ENCODE measurements at regions not wholly inside any gene's neighbourhood (a gene's known extent, or its start where the extent isn't known, plus 50 kb on each side); places are given as distances from the start of the nearest gene placed in this dataset.

DNA sequence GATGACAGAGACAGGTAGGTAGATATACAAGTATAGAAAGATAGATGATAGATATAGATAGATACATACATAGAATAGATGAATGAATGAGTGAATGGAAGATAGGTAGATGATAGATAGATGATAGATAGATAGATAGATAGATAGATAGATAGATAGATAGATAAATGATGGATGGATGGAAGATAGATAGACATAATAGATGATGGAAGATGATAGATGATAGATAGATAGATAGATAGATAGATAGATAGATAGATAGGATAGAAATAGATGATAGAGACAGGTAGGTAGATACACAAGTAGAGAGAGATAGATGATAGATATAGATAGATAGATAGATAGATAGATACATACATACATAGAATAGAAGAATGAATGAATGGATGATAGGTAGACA, 510.1 kb upstream of the AUTS2 start:
- Histone ChIP-seq H3K27ac (no peak overlapping the region), H3K27me3 (no peaks in the 10 kb centered on the region), H3K4me1 (no peaks in the 10 kb centered on the region), H3K9me3 (no peaks in the 10 kb centered on the region), H3K4me3 (no peak overlapping the region), H3K36me3 (no peaks in the 10 kb centered on the region)
- TF ChIP-seq, protein P1, sequence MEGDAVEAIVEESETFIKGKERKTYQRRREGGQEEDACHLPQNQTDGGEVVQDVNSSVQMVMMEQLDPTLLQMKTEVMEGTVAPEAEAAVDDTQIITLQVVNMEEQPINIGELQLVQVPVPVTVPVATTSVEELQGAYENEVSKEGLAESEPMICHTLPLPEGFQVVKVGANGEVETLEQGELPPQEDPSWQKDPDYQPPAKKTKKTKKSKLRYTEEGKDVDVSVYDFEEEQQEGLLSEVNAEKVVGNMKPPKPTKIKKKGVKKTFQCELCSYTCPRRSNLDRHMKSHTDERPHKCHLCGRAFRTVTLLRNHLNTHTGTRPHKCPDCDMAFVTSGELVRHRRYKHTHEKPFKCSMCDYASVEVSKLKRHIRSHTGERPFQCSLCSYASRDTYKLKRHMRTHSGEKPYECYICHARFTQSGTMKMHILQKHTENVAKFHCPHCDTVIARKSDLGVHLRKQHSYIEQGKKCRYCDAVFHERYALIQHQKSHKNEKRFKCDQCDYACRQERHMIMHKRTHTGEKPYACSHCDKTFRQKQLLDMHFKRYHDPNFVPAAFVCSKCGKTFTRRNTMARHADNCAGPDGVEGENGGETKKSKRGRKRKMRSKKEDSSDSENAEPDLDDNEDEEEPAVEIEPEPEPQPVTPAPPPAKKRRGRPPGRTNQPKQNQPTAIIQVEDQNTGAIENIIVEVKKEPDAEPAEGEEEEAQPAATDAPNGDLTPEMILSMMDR (IDR thresholded peaks at IDR 0.05) = no peak
- intact Hi-C loops (cut with DNase I; ENCODE audit: low total_unique reads) = no loop called here
- no peak for DNase-seq

DNA sequence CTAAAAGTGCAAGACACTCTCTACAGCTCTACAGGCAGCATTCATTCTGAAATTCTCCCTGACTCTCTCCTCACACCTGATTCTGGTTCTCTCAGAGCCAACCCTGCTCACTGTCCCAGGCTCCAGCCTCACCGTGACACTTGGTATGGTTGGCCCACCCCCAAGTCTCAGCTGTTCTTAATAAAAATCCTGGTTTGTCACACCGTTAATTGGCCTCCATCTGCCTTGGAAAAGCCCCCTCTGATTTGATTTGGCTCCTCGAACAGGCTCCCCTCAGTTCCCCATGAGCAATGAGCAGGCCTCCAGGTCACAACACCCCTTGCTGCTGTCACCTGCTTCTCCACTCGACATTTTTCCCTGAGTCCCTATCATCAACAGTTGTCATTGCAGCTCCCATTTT, 507.3 kb upstream of the AUTS2 start:
- TF ChIP-seq, protein P1 (IDR thresholded peaks at IDR 0.05) = no peak
- Histone ChIP-seq H3K9me3 (peaks cover 0 to 7% (median 5%) of the 10 kb centered on the region in 3 donors), H3K27me3 (no peaks in the 10 kb centered on the region), H3K36me3 (no peaks in the 10 kb centered on the region), H3K4me1 (no peaks in the 10 kb centered on the region), H3K27ac (no peak overlapping the region), H3K4me3 (no peak overlapping the region)
- intact Hi-C loops (cut with DNase I; ENCODE audit: low total_unique reads) = no loop called here
- DNase-seq = no peak

DNA sequence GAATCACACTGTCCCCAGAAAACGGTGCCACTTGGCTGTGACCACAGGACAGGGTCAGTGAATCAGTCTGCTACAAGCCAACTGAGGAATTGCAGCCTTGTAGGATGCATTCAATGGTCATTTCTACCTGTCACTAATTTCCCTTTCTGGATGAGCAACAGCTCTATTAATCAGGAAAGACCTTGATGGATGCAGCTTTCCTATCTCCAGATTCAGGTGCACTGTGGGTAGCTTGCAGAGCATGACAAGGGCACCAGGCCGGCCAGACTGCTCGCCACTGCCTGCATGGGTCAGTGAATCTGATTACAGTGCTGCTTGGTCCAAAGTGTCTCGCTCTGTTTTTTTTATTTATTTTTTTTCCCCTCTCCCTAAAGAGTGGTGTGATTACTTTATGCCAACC, 506.8 kb upstream of the AUTS2 start:
- H3K27me3 ChIP-seq = no peaks in the 10 kb centered on the region
- no peak for DNase-seq
- H3K4me3 ChIP-seq = no peak overlapping the region
- intact Hi-C loops (cut with DNase I; ENCODE audit: low total_unique reads) = no loop called here
- H3K9me3 ChIP-seq = peaks cover 0 to 7% (median 5%) of the 10 kb centered on the region in 3 donors
- H3K36me3 ChIP-seq = no peaks in the 10 kb centered on the region
- H3K4me1 ChIP-seq = no peaks in the 10 kb centered on the region
- no peak overlapping the region for H3K27ac ChIP-seq
- TF ChIP-seq, protein P1 (IDR thresholded peaks at IDR 0.05) = no peak

DNA sequence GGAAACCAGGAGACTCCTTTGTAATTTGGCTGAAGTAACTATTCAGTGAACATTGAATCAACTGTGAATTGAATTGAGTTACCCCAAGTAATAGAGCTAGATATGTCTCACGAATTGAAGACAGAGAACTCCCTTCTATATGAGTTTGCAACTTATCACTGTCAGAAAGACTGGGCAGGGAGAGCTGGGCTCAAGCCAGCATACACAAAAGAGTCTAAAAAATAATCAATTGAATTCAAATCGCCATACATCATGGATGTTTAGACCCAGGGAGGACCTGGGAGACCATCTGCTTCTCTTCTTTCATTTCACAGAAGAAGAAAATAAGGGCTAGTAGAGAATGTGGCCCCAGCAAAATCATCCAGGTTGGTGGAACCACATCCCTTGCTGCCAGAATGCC, 503.1 kb upstream of the AUTS2 start:
- TF ChIP-seq, protein P1 (IDR thresholded peaks at IDR 0.05) = no peak

GRCh38 chr7:69095649-69096048, 502.6 kb upstream of the AUTS2 start:
- Histone ChIP-seq H3K9me3 (peaks cover 0 to 7% (median 5%) of the 10 kb centered on the region in 3 donors), H3K27ac (no peak overlapping the region), H3K4me3 (no peak overlapping the region), H3K27me3 (no peaks in the 10 kb centered on the region), H3K36me3 (no peaks in the 10 kb centered on the region), H3K4me1 (no peaks in the 10 kb centered on the region)
- TF ChIP-seq, protein P1 (IDR thresholded peaks at IDR 0.05) = no peak
- no peak for DNase-seq
- intact Hi-C loops (cut with DNase I; ENCODE audit: low total_unique reads) = no loop called here

More for the DNA sequence above, 503.1 kb upstream of the AUTS2 start:
- no peak for DNase-seq
- Histone ChIP-seq H3K9me3 (peaks cover 0 to 7% (median 5%) of the 10 kb centered on the region in 3 donors), H3K4me1 (no peaks in the 10 kb centered on the region), H3K27me3 (no peaks in the 10 kb centered on the region), H3K4me3 (no peak overlapping the region), H3K27ac (no peak overlapping the region), H3K36me3 (no peaks in the 10 kb centered on the region)
- intact Hi-C loops (cut with DNase I; ENCODE audit: low total_unique reads) = no loop called here

DNA sequence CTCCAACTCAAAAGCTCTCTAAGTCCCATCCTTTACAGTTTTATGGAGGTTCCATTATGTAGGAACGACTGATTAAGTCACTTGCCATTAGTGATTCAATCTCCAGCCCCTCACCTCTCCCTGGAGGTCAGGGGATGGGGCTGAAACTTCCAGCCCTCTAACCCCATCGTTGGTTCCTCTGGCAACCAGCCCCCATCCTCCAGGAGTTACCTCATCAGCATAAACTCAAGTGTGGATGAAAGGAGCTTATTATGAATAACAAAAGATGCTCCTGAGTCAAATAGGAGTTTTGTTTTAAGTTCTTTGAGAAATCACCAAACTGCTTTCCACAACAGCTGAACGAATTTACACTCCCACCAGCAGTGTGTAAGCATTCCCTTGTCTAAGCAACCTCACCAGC, 494.3 kb upstream of the AUTS2 start:
- Histone ChIP-seq H3K36me3 (no peaks in the 10 kb centered on the region), H3K27me3 (no peaks in the 10 kb centered on the region), H3K9me3 (no peaks in the 10 kb centered on the region), H3K4me3 (no peak overlapping the region), H3K4me1 (no peaks in the 10 kb centered on the region), H3K27ac (no peak overlapping the region)
- intact Hi-C loops (cut with DNase I; ENCODE audit: low total_unique reads) = no loop called here
- no peak for DNase-seq
- TF ChIP-seq, protein P1 (IDR thresholded peaks at IDR 0.05) = no peak
